ENCODE measurements at regions not wholly inside any gene's neighbourhood (a gene's known extent, or its start where the extent isn't known, plus 50 kb on each side); places are given as distances from the start of the nearest gene placed in this dataset.

DNA sequence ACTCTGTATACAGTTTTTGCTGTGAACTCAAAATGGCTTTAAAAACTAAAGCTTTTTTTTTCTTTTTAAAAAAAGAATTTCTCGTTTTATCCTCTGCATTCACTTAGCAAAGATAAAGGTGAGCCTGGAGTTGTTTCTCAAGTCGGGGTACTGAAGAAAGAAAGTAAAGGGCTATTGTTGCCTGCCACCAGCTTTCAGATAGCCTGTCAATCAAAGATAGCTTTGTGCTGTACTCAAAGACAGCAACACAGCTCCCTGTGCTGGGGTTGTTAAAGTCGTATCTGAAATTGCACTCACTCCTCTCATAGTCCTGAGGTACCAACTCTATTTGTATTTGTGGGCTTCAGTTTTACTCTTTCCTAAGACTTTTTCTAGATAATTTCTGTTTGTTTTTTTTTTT, 710.1 kb upstream of the ID4 start:
- TF ChIP-seq, protein P1, sequence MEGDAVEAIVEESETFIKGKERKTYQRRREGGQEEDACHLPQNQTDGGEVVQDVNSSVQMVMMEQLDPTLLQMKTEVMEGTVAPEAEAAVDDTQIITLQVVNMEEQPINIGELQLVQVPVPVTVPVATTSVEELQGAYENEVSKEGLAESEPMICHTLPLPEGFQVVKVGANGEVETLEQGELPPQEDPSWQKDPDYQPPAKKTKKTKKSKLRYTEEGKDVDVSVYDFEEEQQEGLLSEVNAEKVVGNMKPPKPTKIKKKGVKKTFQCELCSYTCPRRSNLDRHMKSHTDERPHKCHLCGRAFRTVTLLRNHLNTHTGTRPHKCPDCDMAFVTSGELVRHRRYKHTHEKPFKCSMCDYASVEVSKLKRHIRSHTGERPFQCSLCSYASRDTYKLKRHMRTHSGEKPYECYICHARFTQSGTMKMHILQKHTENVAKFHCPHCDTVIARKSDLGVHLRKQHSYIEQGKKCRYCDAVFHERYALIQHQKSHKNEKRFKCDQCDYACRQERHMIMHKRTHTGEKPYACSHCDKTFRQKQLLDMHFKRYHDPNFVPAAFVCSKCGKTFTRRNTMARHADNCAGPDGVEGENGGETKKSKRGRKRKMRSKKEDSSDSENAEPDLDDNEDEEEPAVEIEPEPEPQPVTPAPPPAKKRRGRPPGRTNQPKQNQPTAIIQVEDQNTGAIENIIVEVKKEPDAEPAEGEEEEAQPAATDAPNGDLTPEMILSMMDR (IDR thresholded peaks at IDR 0.05) = no peak
- no peak for TF ChIP-seq POLR2A (IDR thresholded peaks at IDR 0.05)
